HG02840 (cell line): ENCODE measurements at regions not wholly inside any gene's neighbourhood (a gene's known extent, or its start where the extent isn't known, plus 50 kb on each side); places are given as distances from the start of the nearest gene placed in this dataset.

Experiments
- ATAC-seq: cut with Tn5 transposase; IDR thresholded peaks from one replicate; pipeline ENCODE4 v1.9.1; 2021; ENCODE audit warnings: mild to moderate bottlenecking, moderate library complexity, moderate number of reproducible peaks; ENCODE audit not compliant: unreplicated experiment, low FRiP score

- ATAC-seq: no peak
Observed at GRCh38 chr1:234718496-234719453, 108.8 kb upstream of the IRF2BP2 start.

- no peak for ATAC-seq
Observed at GRCh38 chr1:234716908-234717375, 107.0 kb upstream of the IRF2BP2 start.

GRCh38 chr1:234715252-234716014 lies 105.5 kb upstream of the IRF2BP2 start:
- no peak for ATAC-seq

DNA sequence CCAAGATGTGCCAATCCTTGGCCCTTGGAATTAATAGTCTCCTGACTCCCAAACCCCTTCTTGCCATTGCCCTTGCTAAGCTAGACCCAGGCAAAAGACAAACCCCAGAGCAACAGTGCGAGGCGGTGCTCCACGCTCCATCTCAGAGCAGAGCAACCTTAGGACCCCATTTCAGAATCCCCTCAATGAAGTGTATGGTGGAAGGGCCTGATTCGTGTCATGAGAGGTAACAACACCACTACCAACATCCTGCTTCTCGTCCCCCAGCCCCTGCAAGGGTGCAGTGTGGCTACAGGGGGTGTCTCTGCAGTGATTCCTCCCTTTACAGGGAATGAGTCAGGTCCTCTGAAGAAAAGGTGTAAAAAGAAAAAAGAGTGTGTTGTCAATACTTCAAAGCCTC lies 103.9 kb upstream of the IRF2BP2 start:
- ATAC-seq: no peak

- no peak for ATAC-seq
Observed at GRCh38 chr1:234713440-234713839, 103.5 kb upstream of the IRF2BP2 start.

GRCh38 chr1:234712891-234713305 lies 102.9 kb upstream of the IRF2BP2 start:
- ATAC-seq: no peak

GRCh38 chr1:234710936-234711724 lies 101.2 kb upstream of the IRF2BP2 start:
- no peak for ATAC-seq

DNA sequence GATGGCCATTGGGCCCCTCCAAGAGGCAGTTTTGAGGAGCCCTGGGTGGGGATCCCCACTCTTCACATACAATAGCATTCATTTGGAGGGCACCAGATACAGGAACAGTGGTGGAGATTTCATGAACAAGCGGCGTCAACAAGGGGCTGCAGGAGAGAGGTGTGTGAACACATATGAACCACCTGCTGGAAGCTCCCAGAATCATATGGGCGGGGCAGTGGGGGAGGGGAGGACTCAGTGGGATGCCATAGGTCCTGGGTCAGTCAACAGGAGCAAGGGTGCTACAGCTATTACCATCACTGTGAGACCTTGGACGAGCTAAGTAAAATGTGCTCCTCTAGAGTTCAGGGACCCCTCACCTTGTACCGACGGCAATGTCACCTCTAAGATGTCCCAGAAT lies 100.4 kb upstream of the IRF2BP2 start:
- no peak for ATAC-seq

GRCh38 chr1:234709473-234710228 lies 99.7 kb upstream of the IRF2BP2 start:
- ATAC-seq: no peak

DNA sequence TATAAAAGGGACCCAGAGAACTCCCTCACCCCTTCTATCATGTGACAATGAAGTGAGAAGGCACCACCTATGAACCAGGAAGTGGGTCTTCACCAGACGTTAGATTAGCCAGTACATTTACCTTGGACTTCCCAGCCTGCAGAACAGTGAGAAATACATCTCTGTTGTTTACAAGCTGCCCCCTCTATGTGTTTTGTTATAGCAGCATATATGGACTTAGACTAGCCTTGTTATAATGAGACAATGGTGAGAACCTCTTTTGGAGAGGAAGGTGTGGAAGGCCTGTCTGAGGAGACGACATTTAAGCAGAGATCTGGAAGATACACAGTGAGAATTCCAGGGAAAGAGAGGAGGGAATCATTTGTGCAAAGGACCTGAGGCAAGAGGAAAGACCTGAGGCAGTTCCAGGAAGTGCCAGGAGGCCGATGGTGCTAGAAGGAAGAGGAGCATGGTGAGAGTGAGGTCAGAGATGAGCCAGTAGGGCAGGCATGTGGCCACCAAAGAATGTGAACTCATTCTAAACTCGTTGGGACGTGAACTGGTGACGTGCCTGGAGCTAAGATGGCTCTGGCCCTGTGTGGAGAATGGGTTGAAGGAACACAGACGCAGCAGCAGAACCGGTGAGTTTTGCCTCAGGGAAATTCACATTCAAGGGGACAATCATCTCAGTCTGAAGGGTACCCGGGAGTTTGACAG lies 98.9 kb upstream of the IRF2BP2 start:
- ATAC-seq: no peak

GRCh38 chr1:234707641-234708040 lies 97.7 kb upstream of the IRF2BP2 start:
- no peak for ATAC-seq

GRCh38 chr1:234706931-234707330 lies 97.0 kb upstream of the IRF2BP2 start:
- ATAC-seq: no peak

DNA sequence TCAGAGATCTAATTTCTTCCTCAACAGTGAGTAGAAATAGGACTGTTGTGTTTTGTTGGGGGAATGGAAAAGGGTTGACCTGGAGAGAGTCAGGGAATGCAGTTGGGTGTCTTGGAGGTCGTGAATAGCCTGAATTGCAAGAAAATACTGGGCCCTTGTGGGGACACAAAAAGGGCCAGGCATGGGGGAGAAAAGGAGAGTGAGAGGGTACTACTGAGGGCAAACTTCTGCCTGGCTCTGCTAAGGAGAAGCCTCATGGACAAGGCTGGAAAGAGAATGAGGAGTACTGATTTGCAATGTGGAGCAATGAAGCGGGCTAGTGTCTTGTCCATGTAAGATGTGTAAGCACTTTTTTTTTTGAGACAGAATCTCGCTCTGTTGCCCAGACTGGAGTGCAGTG lies 96.2 kb upstream of the IRF2BP2 start:
- no peak for ATAC-seq

- ATAC-seq: no peak
Observed at GRCh38 chr1:234705615-234706014, 95.6 kb upstream of the IRF2BP2 start.

- no peak for ATAC-seq
Observed at GRCh38 chr1:234704106-234704887, 94.3 kb upstream of the IRF2BP2 start.

- no peak for ATAC-seq
Observed at GRCh38 chr1:234702342-234703000, 92.5 kb upstream of the IRF2BP2 start.

- no peak for ATAC-seq
Observed at GRCh38 chr1:234701737-234702341, 91.9 kb upstream of the IRF2BP2 start.
